Upper lobe of right lung (tissue), 1 donor: ENCODE measurements at regions not wholly inside any gene's neighbourhood (a gene's known extent, or its start where the extent isn't known, plus 50 kb on each side); places are given as distances from the start of the nearest gene placed in this dataset.
"Not testable (repeated sequence)": the region's sequence is repeated elsewhere in the genome, so short reads cannot be mapped to it uniquely, and the experiment has no call there.

Experiments used
- ATAC-seq: fragments of 200-7000 bp; cut with Tn5 transposase; one replicate; pipeline ENCODE4 v1.9.1; 2020; ENCODE audit warnings: mild to moderate bottlenecking, moderate library complexity
- DNase-seq: peaks from one replicate; pipeline ENCODE4 v3.0.0-alpha.2; 2020
- H3K27ac ChIP-seq: fragments of 200-600 bp; one replicate; pipeline ENCODE4 v1.8.0; 2022
- H3K27me3 ChIP-seq: fragments of 200-600 bp; one replicate; pipeline ENCODE4 v1.8.0; 2022; ENCODE audit warnings: mild to moderate bottlenecking
- H3K36me3 ChIP-seq: fragments of 200-600 bp; one replicate; pipeline ENCODE4 v1.8.0; 2022
- H3K4me1 ChIP-seq: fragments of 200-600 bp; one replicate; pipeline ENCODE4 v1.8.0; 2022
- H3K4me3 ChIP-seq: fragments of 200-600 bp; one replicate; pipeline ENCODE4 v1.8.0; 2022; ENCODE audit warnings: mild to moderate bottlenecking
- H3K9me3 ChIP-seq: fragments of 200-600 bp; one replicate; pipeline ENCODE4 v1.8.0; 2022
- intact Hi-C: fragments of 100-400 bp; cut with DNase I; formaldehyde crosslinking; loops from one replicate; pipeline ENCODE4 v1.11.0; 2022
- donor health status: DM: no; HTN: yes; CAD: no; lungs with severe emphysema.

DNA sequence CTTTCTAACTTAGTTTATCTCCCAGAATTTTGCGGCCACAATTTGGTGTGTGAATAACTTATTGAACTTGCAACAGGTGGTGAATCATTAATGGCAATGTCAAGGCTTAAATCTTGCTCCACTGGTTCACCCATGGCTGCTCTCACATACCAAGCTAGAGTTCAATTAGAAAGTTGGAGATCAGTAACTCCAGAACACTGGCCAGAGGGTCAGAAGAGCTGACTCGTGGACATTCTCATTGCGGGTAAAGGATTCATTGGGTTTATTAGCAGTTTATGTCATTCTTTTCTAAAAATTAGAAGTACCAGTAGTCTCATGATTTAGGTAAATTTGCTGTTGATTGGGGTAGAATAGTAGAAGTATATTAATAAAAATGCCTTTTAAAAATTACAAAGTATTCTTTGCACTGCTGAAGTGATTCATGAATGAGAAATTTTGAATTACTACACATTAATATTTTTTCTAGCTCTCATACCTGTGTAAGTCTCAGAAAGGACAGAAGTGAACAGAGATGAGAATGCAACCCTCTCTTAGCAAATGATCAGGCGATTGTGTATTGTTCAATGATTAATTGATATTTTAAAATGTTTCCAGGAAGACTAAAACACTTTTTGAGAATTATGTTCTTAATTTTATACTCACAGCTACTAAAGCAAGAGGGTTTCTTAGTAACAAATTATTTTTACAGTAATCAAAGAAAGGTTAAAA is 142.0 kb downstream of the SYT15 start:
- ATAC-seq, H3K9me3 ChIP-seq, DNase-seq, H3K4me1 ChIP-seq, intact Hi-C loops, H3K36me3 ChIP-seq, H3K4me3 ChIP-seq, H3K27ac ChIP-seq, H3K27me3 ChIP-seq: not testable (repeated sequence)

DNA sequence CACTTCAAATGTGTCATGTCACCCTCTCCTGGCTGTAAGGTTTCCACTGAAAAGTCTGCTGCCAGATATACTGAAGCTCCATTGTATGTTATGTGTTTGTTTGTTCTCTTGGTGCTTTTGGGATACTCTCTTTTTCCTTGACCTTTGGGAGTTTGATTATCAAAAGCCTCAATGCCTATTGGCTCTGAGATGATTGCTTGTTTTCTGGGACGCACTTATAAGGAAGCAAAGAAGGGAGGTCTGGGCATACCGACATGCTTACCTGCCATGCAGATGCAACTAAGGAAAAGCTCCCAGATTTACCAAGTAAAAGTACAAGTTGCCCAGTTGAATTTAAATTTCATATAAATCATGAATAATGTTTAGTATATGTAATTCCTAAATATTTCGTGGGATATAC is 145.3 kb downstream of the SYT15 start:
- H3K27ac ChIP-seq, DNase-seq, H3K9me3 ChIP-seq, H3K27me3 ChIP-seq, H3K4me1 ChIP-seq, ATAC-seq, H3K4me3 ChIP-seq, H3K36me3 ChIP-seq, intact Hi-C loops: not testable (repeated sequence)

DNA sequence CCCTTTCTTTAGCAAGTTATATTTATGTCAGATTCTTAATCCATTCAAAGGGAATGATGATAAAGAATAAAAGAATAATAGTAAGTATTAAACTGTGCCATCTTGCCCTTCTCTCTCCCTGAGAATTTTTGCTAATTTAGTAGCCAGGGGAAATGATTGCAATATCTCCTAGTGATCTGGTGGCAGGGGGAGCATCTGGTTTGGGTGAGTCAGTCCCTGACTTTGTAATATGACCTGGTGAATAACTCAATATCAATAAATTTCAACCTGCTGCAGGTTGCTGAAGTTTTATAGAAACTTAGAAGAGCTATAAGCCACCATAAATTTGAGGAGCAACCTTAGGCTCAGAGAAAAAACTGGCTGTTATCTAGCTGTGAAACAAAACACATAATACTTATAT is 149.4 kb downstream of the SYT15 start:
- H3K4me3 ChIP-seq, intact Hi-C loops, H3K36me3 ChIP-seq, H3K27me3 ChIP-seq, H3K27ac ChIP-seq, H3K4me1 ChIP-seq, H3K9me3 ChIP-seq, ATAC-seq, DNase-seq: not testable (repeated sequence)

DNA sequence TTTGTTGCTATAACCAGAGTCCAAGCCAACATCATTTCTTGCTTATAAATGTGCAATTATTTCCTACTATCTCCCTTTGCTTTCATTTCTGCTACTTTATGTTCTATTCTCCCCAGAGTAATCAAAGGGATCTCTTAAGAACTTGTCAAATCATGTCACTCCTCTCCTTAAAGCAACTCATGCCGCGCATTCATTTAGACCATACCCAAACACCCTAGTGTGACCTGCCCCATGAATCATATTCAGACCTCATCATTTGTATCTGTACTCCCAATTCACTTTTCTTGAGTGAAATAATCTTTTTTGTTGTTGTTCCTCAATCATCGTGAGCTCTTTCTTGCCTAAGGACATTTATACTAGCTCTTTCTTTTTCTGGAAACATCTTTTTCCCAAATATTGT is 151.8 kb downstream of the SYT15 start:
- H3K9me3 ChIP-seq, H3K27ac ChIP-seq, H3K36me3 ChIP-seq, DNase-seq, H3K27me3 ChIP-seq, ATAC-seq, H3K4me1 ChIP-seq, H3K4me3 ChIP-seq, intact Hi-C loops: not testable (repeated sequence)

DNA sequence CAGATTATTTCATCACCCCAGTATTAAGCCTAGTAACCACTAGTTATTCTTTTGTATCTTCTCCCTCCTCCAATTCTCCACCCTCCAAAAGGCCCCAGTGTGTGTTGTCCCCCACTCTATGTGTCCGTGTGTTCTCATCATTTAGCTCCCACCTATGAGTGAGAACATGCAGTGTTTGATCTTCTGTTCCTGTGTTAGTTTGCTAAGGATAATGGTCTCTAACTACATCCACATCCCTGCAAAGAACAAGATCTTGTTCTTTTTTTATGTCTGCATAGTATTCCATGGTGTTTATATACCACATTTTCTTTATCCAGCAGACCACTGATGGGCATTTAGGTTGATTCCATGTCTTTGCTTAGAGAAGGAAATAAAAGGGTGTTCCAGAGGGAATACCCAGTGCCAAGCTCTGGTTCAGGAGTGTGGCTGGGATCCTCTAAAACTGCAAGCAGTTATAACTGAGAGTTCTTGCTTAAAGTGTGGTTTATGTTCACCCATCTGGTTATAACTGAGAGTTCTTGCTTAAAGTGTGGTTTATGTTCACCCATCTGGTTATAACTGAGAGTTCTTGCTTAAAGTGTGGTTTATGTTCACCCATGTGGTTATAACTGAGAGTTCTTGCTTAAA is 154.8 kb downstream of the SYT15 start:
- H3K27me3 ChIP-seq, ATAC-seq, H3K4me3 ChIP-seq, intact Hi-C loops, H3K27ac ChIP-seq, H3K9me3 ChIP-seq, H3K4me1 ChIP-seq, H3K36me3 ChIP-seq, DNase-seq: not testable (repeated sequence)

DNA sequence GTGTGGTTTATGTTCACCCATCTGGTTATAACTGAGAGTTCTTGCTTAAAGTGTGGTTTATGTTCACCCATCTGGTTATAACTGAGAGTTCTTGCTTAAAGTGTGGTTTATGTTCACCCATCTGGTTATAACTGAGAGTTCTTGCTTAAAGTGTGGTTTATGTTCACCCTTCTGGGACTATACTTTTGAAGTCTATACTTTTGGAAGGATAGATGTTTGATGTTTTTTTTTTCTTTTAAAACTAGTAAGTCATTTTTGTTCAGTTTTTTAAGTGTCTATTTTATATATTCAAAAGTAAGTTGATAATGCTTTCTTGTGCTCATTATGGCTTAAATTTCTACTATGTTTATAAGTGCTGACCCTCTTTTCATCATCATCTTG is 155.3 kb downstream of the SYT15 start:
- H3K4me3 ChIP-seq, H3K9me3 ChIP-seq, H3K27ac ChIP-seq, DNase-seq, H3K4me1 ChIP-seq, intact Hi-C loops, H3K27me3 ChIP-seq, ATAC-seq, H3K36me3 ChIP-seq: not testable (repeated sequence)

DNA sequence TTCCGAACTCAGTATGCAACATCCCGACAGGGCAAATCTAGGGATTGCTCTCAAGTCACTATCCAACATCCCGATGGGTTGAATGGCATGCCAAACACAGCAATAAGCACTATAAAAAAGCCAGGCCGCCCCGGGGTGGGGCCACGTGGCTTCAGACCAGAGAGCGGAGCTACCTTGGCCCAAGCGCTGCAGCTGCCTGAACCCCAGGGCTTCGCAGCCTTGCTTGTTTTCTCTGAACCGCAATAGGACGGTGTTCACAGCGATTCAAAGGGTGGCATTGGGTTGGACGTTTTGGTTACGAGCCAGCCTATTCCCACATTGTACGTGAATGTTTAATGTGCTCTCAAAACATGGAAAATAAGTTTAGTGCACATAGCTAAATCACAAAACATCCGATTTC is 161.0 kb downstream of the SYT15 start:
- DNase-seq, H3K36me3 ChIP-seq, H3K9me3 ChIP-seq, H3K27me3 ChIP-seq, H3K4me3 ChIP-seq, intact Hi-C loops, H3K27ac ChIP-seq, H3K4me1 ChIP-seq, ATAC-seq: not testable (repeated sequence)

DNA sequence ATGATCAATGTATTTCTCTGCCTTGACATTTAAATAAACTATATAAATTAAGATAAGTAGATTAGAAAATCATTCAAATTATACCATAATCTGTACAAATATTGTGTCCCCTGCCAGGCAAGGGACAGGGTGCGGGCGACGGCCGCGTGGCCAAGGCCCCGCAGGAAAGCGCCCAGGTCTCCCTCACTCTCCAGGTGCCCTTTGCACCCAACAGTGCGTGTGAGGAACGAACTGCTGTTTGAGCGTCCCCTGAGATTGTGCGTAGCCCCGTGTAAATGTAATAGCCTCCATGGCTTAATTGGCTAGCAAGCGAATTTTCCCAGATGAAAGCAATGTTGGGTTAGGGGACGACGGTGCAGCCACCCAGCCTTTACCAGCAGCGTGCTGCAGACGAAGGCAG is 161.4 kb downstream of the SYT15 start:
- H3K9me3 ChIP-seq, H3K36me3 ChIP-seq, H3K4me1 ChIP-seq, H3K27ac ChIP-seq, H3K4me3 ChIP-seq, DNase-seq, ATAC-seq, intact Hi-C loops, H3K27me3 ChIP-seq: not testable (repeated sequence)

DNA sequence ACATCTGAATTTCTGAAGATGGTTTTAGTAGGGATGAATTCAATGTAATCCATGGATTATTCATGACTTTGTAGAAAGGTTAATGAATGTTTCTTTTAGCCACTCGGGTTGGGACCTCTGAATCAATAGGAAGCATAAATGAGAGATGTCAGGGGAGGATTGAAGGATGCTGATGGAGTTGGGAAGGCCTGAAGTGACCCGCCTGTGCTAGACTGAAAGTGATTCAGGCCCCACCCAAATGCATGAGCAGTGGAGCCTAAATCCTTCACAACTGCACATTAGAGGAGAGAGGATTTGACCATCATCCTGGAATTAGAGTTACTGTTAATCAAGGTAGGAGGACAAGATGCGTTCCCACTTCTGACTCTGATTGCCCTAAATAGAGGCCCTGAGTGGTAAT is 162.2 kb upstream of the PTPN20 start:
- not testable (repeated sequence) for ATAC-seq, H3K36me3 ChIP-seq, H3K9me3 ChIP-seq

DNA sequence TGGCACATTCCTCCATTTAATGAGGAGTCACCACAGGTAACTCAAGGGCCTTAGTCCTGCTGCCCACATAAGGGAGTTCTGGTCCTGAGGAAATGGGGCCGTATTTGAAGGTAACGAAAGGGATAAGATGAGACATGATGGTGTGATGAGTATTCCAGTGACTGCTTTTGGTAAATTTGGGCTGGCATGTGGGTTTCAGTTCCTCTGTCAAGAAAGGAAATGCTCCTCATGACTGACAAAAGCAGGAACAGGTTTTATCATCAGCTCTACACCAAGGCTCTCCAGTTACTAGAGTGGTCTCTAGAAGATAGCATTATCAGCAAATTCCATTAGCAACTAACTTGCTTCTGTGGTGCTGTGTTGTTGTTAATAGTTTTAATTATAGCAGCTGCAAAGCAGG is 161.8 kb upstream of the PTPN20 start:
- intact Hi-C loops, result not testable (repeated sequence)

More for the DNA sequence above, 162.2 kb upstream of the PTPN20 start:
- DNase-seq, H3K4me3 ChIP-seq, H3K27me3 ChIP-seq, H3K4me1 ChIP-seq, H3K27ac ChIP-seq, intact Hi-C loops: not testable (repeated sequence)

DNA sequence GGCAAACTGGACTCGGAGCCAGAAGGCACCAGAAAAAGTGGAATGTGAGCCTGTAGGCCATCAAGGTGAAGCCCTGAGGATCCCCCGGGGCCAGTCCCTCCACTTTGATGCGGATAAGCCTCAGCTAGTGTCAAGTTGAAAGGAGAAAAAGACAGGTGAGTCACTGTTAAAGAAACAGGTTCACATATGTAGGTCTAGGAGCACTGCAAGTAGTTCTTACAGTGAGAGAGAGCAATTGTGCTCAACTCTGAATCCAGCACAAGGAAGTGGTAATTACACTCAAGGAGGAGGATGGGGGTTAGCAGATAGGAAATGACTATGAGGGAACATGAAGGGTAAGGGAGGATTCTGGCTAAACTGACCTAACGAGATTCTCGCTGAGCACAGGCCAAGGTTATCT is 157.5 kb upstream of the PTPN20 start:
- H3K4me1 ChIP-seq, H3K4me3 ChIP-seq, intact Hi-C loops, H3K9me3 ChIP-seq, H3K36me3 ChIP-seq, H3K27ac ChIP-seq, H3K27me3 ChIP-seq: not testable (repeated sequence)
- DNase-seq, result peak; percentile 16
- ATAC-seq, result peak; percentile 21

More for the DNA sequence above, 161.8 kb upstream of the PTPN20 start:
- DNase-seq, H3K4me1 ChIP-seq, H3K27me3 ChIP-seq, H3K27ac ChIP-seq, H3K4me3 ChIP-seq, H3K9me3 ChIP-seq, H3K36me3 ChIP-seq: not testable (repeated sequence)
- peak; percentile 71 for ATAC-seq

DNA sequence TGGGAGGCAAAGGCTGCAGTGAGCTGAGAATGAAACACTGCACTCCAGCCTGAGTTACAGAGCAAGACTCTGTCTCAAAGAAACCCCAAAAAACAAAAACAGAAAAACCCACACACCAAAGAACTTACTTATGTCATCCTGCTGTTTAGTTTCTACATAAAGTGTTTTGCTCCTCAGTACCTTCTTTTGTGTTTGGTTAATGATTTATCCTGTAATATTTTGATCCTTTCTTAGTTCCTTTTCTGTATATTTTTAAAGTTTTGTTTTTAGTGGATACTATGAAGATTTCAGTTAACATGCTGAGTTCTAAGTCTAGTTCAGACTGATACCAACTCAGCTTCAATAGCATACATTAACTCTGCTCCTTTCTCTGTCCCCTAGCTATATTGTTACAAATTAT is 149.8 kb upstream of the PTPN20 start:
- H3K4me1 ChIP-seq, H3K9me3 ChIP-seq, DNase-seq, intact Hi-C loops, H3K4me3 ChIP-seq, ATAC-seq, H3K27ac ChIP-seq, H3K27me3 ChIP-seq, H3K36me3 ChIP-seq: not testable (repeated sequence)

DNA sequence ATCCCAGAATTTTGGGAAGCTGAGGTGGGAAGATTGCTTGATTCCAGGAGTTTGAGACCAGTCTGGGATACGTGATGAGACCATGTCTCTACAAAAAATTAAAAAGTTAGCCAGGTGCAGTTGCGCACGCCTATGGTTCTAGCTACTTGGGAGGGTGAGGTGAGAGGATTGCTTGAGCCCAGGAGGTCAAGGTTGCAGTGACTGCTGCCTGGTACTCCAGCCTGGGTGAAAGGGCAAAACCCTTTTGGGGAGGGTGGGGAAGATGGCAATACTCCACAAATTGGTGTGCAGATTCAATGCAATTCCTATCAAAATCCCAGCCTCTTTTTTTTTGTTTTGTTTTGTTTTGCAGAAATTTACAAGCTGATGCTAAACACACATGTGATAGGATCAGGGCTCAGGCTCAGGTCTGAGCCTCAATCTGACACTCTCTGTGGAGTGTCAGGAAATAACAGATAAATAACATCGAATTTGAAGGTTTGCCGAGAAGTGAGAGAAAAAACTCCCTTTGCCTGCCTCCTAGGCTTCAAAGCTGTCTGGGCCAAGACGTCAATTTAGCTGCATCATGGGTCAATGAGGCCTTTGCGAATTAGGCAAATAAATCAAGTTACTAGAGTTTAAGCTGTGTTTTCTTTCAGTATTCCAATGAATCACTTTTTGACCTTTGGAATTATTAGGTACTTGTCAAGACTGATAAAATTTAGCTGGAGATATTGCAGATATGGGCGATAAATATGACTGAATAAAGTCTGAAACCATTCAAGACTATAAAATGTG is 142.5 kb upstream of the PTPN20 start:
- H3K27me3 ChIP-seq, H3K4me1 ChIP-seq, H3K4me3 ChIP-seq, ATAC-seq, H3K9me3 ChIP-seq, intact Hi-C loops, H3K27ac ChIP-seq, H3K36me3 ChIP-seq, DNase-seq: not testable (repeated sequence)

DNA sequence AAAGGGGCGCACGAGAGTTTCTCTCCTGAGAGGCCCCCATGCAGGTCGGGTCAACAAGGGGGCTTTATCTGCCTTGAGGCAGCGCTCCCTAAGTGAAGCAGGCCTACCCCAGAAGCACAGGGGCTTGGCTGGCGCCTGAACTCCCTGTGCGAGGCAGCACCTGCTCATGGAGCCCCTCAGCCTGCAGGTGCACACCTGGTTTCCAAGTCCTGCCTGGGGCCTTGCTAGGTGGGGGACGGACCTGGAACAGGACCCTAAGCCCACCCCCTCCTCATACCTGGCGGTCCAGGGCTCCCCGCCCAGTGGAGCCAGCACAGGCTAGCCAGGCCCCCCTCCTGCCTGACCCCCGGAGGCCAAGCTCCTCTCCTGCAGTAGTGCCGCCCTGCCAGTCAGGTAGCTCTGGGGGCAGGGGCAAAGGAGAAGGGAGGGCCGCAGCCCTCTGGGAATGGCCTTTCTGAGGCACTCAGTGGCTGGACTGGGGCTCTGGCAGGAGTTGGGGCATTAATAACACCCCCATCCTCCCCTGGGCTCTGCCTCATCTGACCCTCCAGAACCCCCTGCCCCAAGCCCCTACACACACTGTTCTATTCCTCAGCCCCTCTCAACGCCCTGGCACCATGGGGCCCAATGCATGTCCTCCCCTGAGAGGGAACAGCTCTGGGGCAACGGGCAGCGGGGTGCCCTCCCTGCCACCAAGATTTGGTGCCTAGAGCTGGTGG is 137.9 kb upstream of the PTPN20 start:
- H3K27ac ChIP-seq, DNase-seq, H3K4me3 ChIP-seq, H3K4me1 ChIP-seq, H3K36me3 ChIP-seq, intact Hi-C loops, H3K27me3 ChIP-seq, H3K9me3 ChIP-seq: not testable (repeated sequence)
- ATAC-seq, result peak; percentile 35
